Stimulated activated naive CD8-positive, alpha-beta T cell treated with anti-CD3 and anti-CD28 coated beads, Interleukin-15, Interleukin-2, amounts not matched to agents 100 ng/mL and 50 ng/mL, for 24 hours (primary cell): ENCODE measurements at regions not wholly inside any gene's neighbourhood (a gene's known extent, or its start where the extent isn't known, plus 50 kb on each side); places are given as distances from the start of the nearest gene placed in this dataset.

Experiments used
- H3K27ac Mint-ChIP-seq: one replicate; pipeline ENCODE4 v1.8.0; 2021; ENCODE audit warnings: mild to moderate bottlenecking, mixed read lengths
- H3K27me3 Mint-ChIP-seq: one replicate; pipeline ENCODE4 v1.8.0; 2021; ENCODE audit warnings: mixed read lengths
- H3K36me3 Mint-ChIP-seq: one replicate; pipeline ENCODE4 v1.8.0; 2021; ENCODE audit warnings: low read depth, mixed read lengths
- H3K4me1 Mint-ChIP-seq: one replicate; pipeline ENCODE4 v1.8.0; 2021; ENCODE audit warnings: low read depth, mixed read lengths
- H3K4me3 Mint-ChIP-seq: one replicate; pipeline ENCODE4 v1.8.0; 2021; ENCODE audit warnings: mild to moderate bottlenecking, mixed read lengths
- H3K9me3 Mint-ChIP-seq: one replicate; pipeline ENCODE4 v1.8.0; 2021; ENCODE audit warnings: mixed read lengths

GRCh38 chr11:80502511-80502910 lies 1061.7 kb upstream of the TENM4 start:
- Mint-ChIP-seq H3K36me3 (no peaks in the 10 kb centered on the region), H3K9me3 (peaks cover under 1% of the 10 kb centered on the region), H3K27ac (no peak overlapping the region), H3K27me3 (no peaks in the 10 kb centered on the region), H3K4me1 (no peaks in the 10 kb centered on the region), H3K4me3 (no peak overlapping the region)

- peaks cover 19% of the 10 kb centered on the region for H3K9me3 Mint-ChIP-seq
- H3K4me3 Mint-ChIP-seq, result no peak overlapping the region
- no peaks in the 10 kb centered on the region for H3K27me3 Mint-ChIP-seq
- H3K27ac Mint-ChIP-seq, result no peak overlapping the region
- H3K36me3 Mint-ChIP-seq, result no peaks in the 10 kb centered on the region
- H3K4me1 Mint-ChIP-seq, result no peaks in the 10 kb centered on the region
Measured at GRCh38 chr11:80495116-80495515, 1054.3 kb upstream of the TENM4 start.

- no peaks in the 10 kb centered on the region for H3K36me3 Mint-ChIP-seq
- peaks cover 12% of the 10 kb centered on the region for H3K9me3 Mint-ChIP-seq
- no peak overlapping the region for H3K4me3 Mint-ChIP-seq
- no peak overlapping the region for H3K27ac Mint-ChIP-seq
- no peaks in the 10 kb centered on the region for H3K27me3 Mint-ChIP-seq
- H3K4me1 Mint-ChIP-seq, result no peaks in the 10 kb centered on the region
Measured at GRCh38 chr11:80487952-80488351, 1047.1 kb upstream of the TENM4 start.

GRCh38 chr11:80486678-80487077 lies 1045.8 kb upstream of the TENM4 start:
- Mint-ChIP-seq H3K9me3 (peaks cover 18% of the 10 kb centered on the region), H3K36me3 (no peaks in the 10 kb centered on the region), H3K4me1 (no peaks in the 10 kb centered on the region), H3K27ac (no peak overlapping the region), H3K4me3 (no peak overlapping the region), H3K27me3 (no peaks in the 10 kb centered on the region)

- no peak overlapping the region for H3K27ac Mint-ChIP-seq
- no peaks in the 10 kb centered on the region for H3K4me1 Mint-ChIP-seq
- H3K36me3 Mint-ChIP-seq, result no peaks in the 10 kb centered on the region
- H3K9me3 Mint-ChIP-seq, result no peaks in the 10 kb centered on the region
- H3K27me3 Mint-ChIP-seq, result no peaks in the 10 kb centered on the region
- H3K4me3 Mint-ChIP-seq, result no peak overlapping the region
Measured at GRCh38 chr11:80477178-80477577, 1036.3 kb upstream of the TENM4 start.

GRCh38 chr11:80473562-80473961 lies 1032.7 kb upstream of the TENM4 start:
- no peaks in the 10 kb centered on the region for H3K36me3 Mint-ChIP-seq
- no peaks in the 10 kb centered on the region for H3K27me3 Mint-ChIP-seq
- H3K9me3 Mint-ChIP-seq, result no peaks in the 10 kb centered on the region
- H3K4me1 Mint-ChIP-seq, result no peaks in the 10 kb centered on the region
- H3K27ac Mint-ChIP-seq, result no peak overlapping the region
- no peak overlapping the region for H3K4me3 Mint-ChIP-seq

- no peaks in the 10 kb centered on the region for H3K36me3 Mint-ChIP-seq
- peaks cover 10% of the 10 kb centered on the region for H3K9me3 Mint-ChIP-seq
- no peak overlapping the region for H3K27ac Mint-ChIP-seq
- no peak overlapping the region for H3K4me3 Mint-ChIP-seq
- no peaks in the 10 kb centered on the region for H3K27me3 Mint-ChIP-seq
- H3K4me1 Mint-ChIP-seq, result no peaks in the 10 kb centered on the region
Measured at GRCh38 chr11:80469871-80470270, 1029.0 kb upstream of the TENM4 start.

- H3K36me3 Mint-ChIP-seq, result no peaks in the 10 kb centered on the region
- no peak overlapping the region for H3K27ac Mint-ChIP-seq
- H3K27me3 Mint-ChIP-seq, result no peaks in the 10 kb centered on the region
- no peaks in the 10 kb centered on the region for H3K4me1 Mint-ChIP-seq
- H3K4me3 Mint-ChIP-seq, result no peak overlapping the region
- H3K9me3 Mint-ChIP-seq, result peaks cover 13% of the 10 kb centered on the region
Measured at GRCh38 chr11:80466570-80466969, 1025.7 kb upstream of the TENM4 start.

GRCh38 chr11:80462211-80462610 lies 1021.4 kb upstream of the TENM4 start:
- Mint-ChIP-seq H3K36me3 (no peaks in the 10 kb centered on the region), H3K27ac (no peak overlapping the region), H3K4me1 (no peaks in the 10 kb centered on the region), H3K27me3 (no peaks in the 10 kb centered on the region), H3K4me3 (no peak overlapping the region), H3K9me3 (peaks cover 17% of the 10 kb centered on the region)

GRCh38 chr11:80458376-80458775 lies 1017.5 kb upstream of the TENM4 start:
- Mint-ChIP-seq H3K36me3 (no peaks in the 10 kb centered on the region), H3K27ac (no peak overlapping the region), H3K27me3 (no peaks in the 10 kb centered on the region), H3K4me1 (no peaks in the 10 kb centered on the region), H3K4me3 (no peak overlapping the region), H3K9me3 (peaks cover 12% of the 10 kb centered on the region)

- H3K9me3 Mint-ChIP-seq, result peaks cover 12% of the 10 kb centered on the region
- H3K27ac Mint-ChIP-seq, result no peak overlapping the region
- no peaks in the 10 kb centered on the region for H3K36me3 Mint-ChIP-seq
- no peak overlapping the region for H3K4me3 Mint-ChIP-seq
- H3K27me3 Mint-ChIP-seq, result no peaks in the 10 kb centered on the region
- no peaks in the 10 kb centered on the region for H3K4me1 Mint-ChIP-seq
Measured at GRCh38 chr11:80457823-80458222, 1017.0 kb upstream of the TENM4 start.

- no peaks in the 10 kb centered on the region for H3K36me3 Mint-ChIP-seq
- H3K27me3 Mint-ChIP-seq, result no peaks in the 10 kb centered on the region
Measured at GRCh38 chr11:80455818-80456217, 1015.0 kb upstream of the TENM4 start.

GRCh38 chr11:80451105-80451504 lies 1010.3 kb upstream of the TENM4 start:
- no peaks in the 10 kb centered on the region for H3K4me1 Mint-ChIP-seq
- H3K27me3 Mint-ChIP-seq, result no peaks in the 10 kb centered on the region
- no peak overlapping the region for H3K4me3 Mint-ChIP-seq
- no peak overlapping the region for H3K27ac Mint-ChIP-seq
- H3K9me3 Mint-ChIP-seq, result peaks cover 28% of the 10 kb centered on the region
- H3K36me3 Mint-ChIP-seq, result no peaks in the 10 kb centered on the region

More at GRCh38 chr11:80455818-80456217, 1015.0 kb upstream of the TENM4 start:
- peaks cover 18% of the 10 kb centered on the region for H3K9me3 Mint-ChIP-seq
- H3K4me1 Mint-ChIP-seq, result no peaks in the 10 kb centered on the region
- no peak overlapping the region for H3K27ac Mint-ChIP-seq
- H3K4me3 Mint-ChIP-seq, result no peak overlapping the region

- H3K36me3 Mint-ChIP-seq, result no peaks in the 10 kb centered on the region
- H3K27ac Mint-ChIP-seq, result no peak overlapping the region
- no peak overlapping the region for H3K4me3 Mint-ChIP-seq
Measured at GRCh38 chr11:80448709-80449108, 1007.9 kb upstream of the TENM4 start.

GRCh38 chr11:80443177-80443576 lies 1002.3 kb upstream of the TENM4 start:
- H3K27ac Mint-ChIP-seq, result no peak overlapping the region
- no peaks in the 10 kb centered on the region for H3K36me3 Mint-ChIP-seq
- H3K4me3 Mint-ChIP-seq, result no peak overlapping the region
- no peaks in the 10 kb centered on the region for H3K4me1 Mint-ChIP-seq
- H3K9me3 Mint-ChIP-seq, result peaks cover 33% of the 10 kb centered on the region
- H3K27me3 Mint-ChIP-seq, result no peaks in the 10 kb centered on the region

More at GRCh38 chr11:80448709-80449108, 1007.9 kb upstream of the TENM4 start:
- Mint-ChIP-seq H3K27me3 (no peaks in the 10 kb centered on the region), H3K9me3 (peaks cover 24% of the 10 kb centered on the region), H3K4me1 (no peaks in the 10 kb centered on the region)

GRCh38 chr11:80441821-80442220 lies 1001.0 kb upstream of the TENM4 start:
- H3K4me3 Mint-ChIP-seq, result no peak overlapping the region
- H3K4me1 Mint-ChIP-seq, result no peaks in the 10 kb centered on the region
- no peaks in the 10 kb centered on the region for H3K36me3 Mint-ChIP-seq
- H3K9me3 Mint-ChIP-seq, result peaks cover 27% of the 10 kb centered on the region
- H3K27me3 Mint-ChIP-seq, result no peaks in the 10 kb centered on the region
- H3K27ac Mint-ChIP-seq, result no peak overlapping the region
